Glutamatergic neuron (in vitro differentiated cells): ENCODE measurements at regions not wholly inside any gene's neighbourhood (a gene's known extent, or its start where the extent isn't known, plus 50 kb on each side); places are given as distances from the start of the nearest gene placed in this dataset.

Experiments used
- DNase-seq: peaks from one replicate; pipeline ENCODE4 v3.0.0; 2022
- H3K27ac Mint-ChIP-seq: one replicate; pipeline ENCODE4 v1.8.0; 2020; ENCODE audit warnings: mild to moderate bottlenecking, mixed read lengths, inconsistent platforms; ENCODE audit not compliant: unreplicated experiment
- H3K27me3 Mint-ChIP-seq: one replicate; pipeline ENCODE4 v1.8.0; 2020; ENCODE audit warnings: mild to moderate bottlenecking, moderate library complexity, mixed read lengths, inconsistent platforms; ENCODE audit not compliant: unreplicated experiment
- H3K36me3 Mint-ChIP-seq: one replicate; pipeline ENCODE4 v1.8.0; 2020; ENCODE audit warnings: mild to moderate bottlenecking, mixed read lengths, inconsistent platforms; ENCODE audit not compliant: unreplicated experiment
- H3K4me1 Mint-ChIP-seq: one replicate; pipeline ENCODE4 v1.8.0; 2020; ENCODE audit warnings: mild to moderate bottlenecking, low read depth, mixed read lengths, inconsistent platforms; ENCODE audit not compliant: unreplicated experiment
- H3K4me3 Mint-ChIP-seq: one replicate; pipeline ENCODE4 v1.8.0; 2020; ENCODE audit warnings: mild to moderate bottlenecking, mixed read lengths, inconsistent platforms; ENCODE audit not compliant: unreplicated experiment
- H3K9me3 Mint-ChIP-seq: one replicate; pipeline ENCODE4 v1.8.0; 2020; ENCODE audit warnings: mild to moderate bottlenecking, moderate library complexity, mixed read lengths, inconsistent platforms; ENCODE audit not compliant: unreplicated experiment
- CTCF ChIP-seq: fragments of 200-600 bp; sonication (generic); IDR thresholded peaks from one replicate; pipeline ENCODE4 v1.5.0; 2021; ENCODE audit not compliant: partially characterized antibody, unreplicated experiment

DNA sequence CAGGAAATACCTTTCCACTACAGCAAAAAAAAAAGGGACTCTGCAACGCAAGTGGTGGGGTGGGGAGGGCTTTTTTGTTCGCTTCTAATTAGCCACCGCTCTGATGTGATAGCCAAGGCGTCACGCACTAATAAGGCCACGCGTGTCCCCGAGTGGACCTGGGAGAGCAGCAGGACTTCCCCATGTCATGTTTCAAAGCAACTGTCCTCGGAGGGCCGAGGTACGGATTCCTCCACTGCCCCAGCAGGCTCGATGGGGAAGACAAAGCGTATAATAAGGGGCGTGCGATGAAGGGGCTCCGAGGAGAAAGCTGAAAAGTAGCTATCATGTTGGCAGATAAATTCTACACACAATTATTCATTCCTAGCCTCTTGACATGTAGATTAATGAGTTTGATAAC lies 179.7 kb upstream of the ZNF507 start:
- no peak overlapping the region for H3K27ac Mint-ChIP-seq
- H3K4me3 Mint-ChIP-seq = no peak overlapping the region
- no peaks in the 10 kb centered on the region for H3K36me3 Mint-ChIP-seq
- H3K27me3 Mint-ChIP-seq = no peaks in the 10 kb centered on the region
- H3K9me3 Mint-ChIP-seq = no peaks in the 10 kb centered on the region
- no peak for TF ChIP-seq CTCF
- no peak for DNase-seq
- peaks cover 2% of the 10 kb centered on the region for H3K4me1 Mint-ChIP-seq

- H3K36me3 Mint-ChIP-seq = no peaks in the 10 kb centered on the region
- no peaks in the 10 kb centered on the region for H3K27me3 Mint-ChIP-seq
- H3K9me3 Mint-ChIP-seq = no peaks in the 10 kb centered on the region
- no peak overlapping the region for H3K4me3 Mint-ChIP-seq
- no peak overlapping the region for H3K27ac Mint-ChIP-seq
- TF ChIP-seq CTCF = no peak
- H3K4me1 Mint-ChIP-seq = peaks cover 2% of the 10 kb centered on the region
- no peak for DNase-seq
Observed at GRCh38 chr19:32166238-32166637, 179.2 kb upstream of the ZNF507 start.

DNA sequence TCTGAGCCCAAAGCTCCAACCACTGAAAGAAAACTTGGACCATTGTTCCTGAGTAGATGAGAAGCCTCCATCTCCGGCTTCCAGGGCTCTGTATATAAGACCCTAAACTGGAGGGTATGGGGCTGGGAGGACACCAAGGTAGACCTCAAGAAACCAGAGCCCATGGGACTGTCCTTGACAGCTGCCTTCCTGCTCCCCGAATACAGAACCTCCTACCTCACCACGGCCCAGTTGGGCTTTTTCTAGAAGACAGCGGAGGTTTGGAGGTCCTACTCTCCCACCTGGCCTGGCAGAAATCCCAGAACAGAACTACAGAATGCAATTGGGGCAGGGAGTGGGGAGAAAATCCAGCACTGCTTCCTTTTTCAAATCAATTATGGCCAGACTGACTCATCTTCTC lies 177.3 kb upstream of the ZNF507 start:
- H3K27ac Mint-ChIP-seq = no peak overlapping the region
- no peak for DNase-seq
- H3K36me3 Mint-ChIP-seq = no peaks in the 10 kb centered on the region
- H3K4me1 Mint-ChIP-seq = peaks cover 2% of the 10 kb centered on the region
- no peaks in the 10 kb centered on the region for H3K27me3 Mint-ChIP-seq
- H3K9me3 Mint-ChIP-seq = no peaks in the 10 kb centered on the region
- no peak for TF ChIP-seq CTCF
- H3K4me3 Mint-ChIP-seq = no peak overlapping the region

GRCh38 chr19:32168606-32169005 lies 176.8 kb upstream of the ZNF507 start:
- DNase-seq = no peak
- H3K9me3 Mint-ChIP-seq = no peaks in the 10 kb centered on the region
- H3K27ac Mint-ChIP-seq = no peak overlapping the region
- H3K4me3 Mint-ChIP-seq = no peak overlapping the region
- H3K4me1 Mint-ChIP-seq = peaks cover 2% of the 10 kb centered on the region
- TF ChIP-seq CTCF = no peak
- H3K27me3 Mint-ChIP-seq = no peaks in the 10 kb centered on the region
- H3K36me3 Mint-ChIP-seq = no peaks in the 10 kb centered on the region

DNA sequence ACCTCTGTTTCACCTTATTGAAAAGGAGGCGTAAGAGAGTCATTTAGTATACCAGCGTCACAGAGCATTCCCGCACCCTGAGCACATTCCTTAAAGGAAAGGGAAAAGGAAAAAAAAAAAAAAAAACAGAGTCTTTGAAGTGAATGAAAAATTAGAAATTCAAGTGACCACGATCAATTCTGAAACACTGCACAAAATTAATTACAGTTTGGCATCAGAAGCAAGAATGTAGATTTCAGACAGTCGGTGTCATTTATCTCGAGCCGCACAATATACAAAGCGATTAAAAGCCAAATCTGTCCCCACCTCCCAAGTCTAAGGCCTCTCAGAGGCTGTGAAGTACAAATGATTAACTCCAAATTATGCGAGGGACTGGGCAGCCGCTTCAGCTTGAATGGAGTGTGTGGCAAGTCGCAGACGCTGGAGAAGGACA lies 173.7 kb upstream of the ZNF507 start:
- no peak overlapping the region for H3K27ac Mint-ChIP-seq
- no peak overlapping the region for H3K4me3 Mint-ChIP-seq

More for the DNA sequence above, 173.7 kb upstream of the ZNF507 start:
- no peak for DNase-seq
- Mint-ChIP-seq H3K27me3 (no peaks in the 10 kb centered on the region), H3K36me3 (no peaks in the 10 kb centered on the region), H3K9me3 (no peaks in the 10 kb centered on the region), H3K4me1 (peaks cover under 1% of the 10 kb centered on the region)
- TF ChIP-seq CTCF = no peak
